ENCODE measurements at regions not wholly inside any gene's neighbourhood (a gene's known extent, or its start where the extent isn't known, plus 50 kb on each side); places are given as distances from the start of the nearest gene placed in this dataset.
"Not testable (repeated sequence)": the region's sequence is repeated elsewhere in the genome, so short reads cannot be mapped to it uniquely, and the experiment has no call there.

- H3K27me3 ChIP-seq (replicated peaks; ENCODE audit: insufficient read depth, low read depth, low read length, poor library complexity): no peaks in the 10 kb centered on the region
- DNase-seq (ENCODE audit: low spot score): no peak
- CTCF ChIA-PET: no interaction called here
- no peaks in the 10 kb centered on the region for H3K4me1 ChIP-seq (ENCODE audit: insufficient read depth, low read length, poor library complexity, severe bottlenecking)
- no peak overlapping the region for H3K4me3 ChIP-seq (ENCODE audit: low read depth, low read length, poor library complexity, severe bottlenecking)
- no peak for TF ChIP-seq EZH2 (IDR thresholded peaks at IDR 0.05; ENCODE audit: borderline replicate concordance, low read depth, low read length, poor library complexity, severe bottlenecking)
- no peak for TF ChIP-seq CTCF (conservative IDR thresholded peaks at IDR 0.05; ENCODE audit: low read depth, low read length)
- no peaks in the 10 kb centered on the region for H3K36me3 ChIP-seq (ENCODE audit: insufficient read depth, low read length, poor library complexity, severe bottlenecking)
- BruUV-seq (replicated peaks): no TSS peak
- peaks cover 5% of the 10 kb centered on the region for H3K9me3 ChIP-seq (ENCODE audit: low read depth, low read length, poor library complexity, severe bottlenecking)
- POLR2A ChIA-PET (ENCODE audit: low non-redundant PET): no interaction called here
- intact Hi-C loops (cut with micrococcal nuclease; ENCODE audit: unreplicated experiment): no loop called here
- H3K27ac ChIP-seq (ENCODE audit: low read depth, low read length, poor library complexity, severe bottlenecking): no peak overlapping the region
Observed at GRCh38 chr6:140264431-140264830, 890.0 kb upstream of the CITED2 start.

- CTCF ChIA-PET; DNase-seq (ENCODE audit: low spot score); H3K4me3 ChIP-seq (ENCODE audit: low read depth, low read length, poor library complexity, severe bottlenecking); H3K4me1 ChIP-seq (ENCODE audit: insufficient read depth, low read length, poor library complexity, severe bottlenecking); H3K36me3 ChIP-seq (ENCODE audit: insufficient read depth, low read length, poor library complexity, severe bottlenecking); POLR2A ChIA-PET (ENCODE audit: low non-redundant PET); intact Hi-C loops (cut with micrococcal nuclease; ENCODE audit: unreplicated experiment); H3K9me3 ChIP-seq (ENCODE audit: low read depth, low read length, poor library complexity, severe bottlenecking); BruUV-seq (replicated peaks); H3K27me3 ChIP-seq (replicated peaks; ENCODE audit: insufficient read depth, low read depth, low read length, poor library complexity); H3K27ac ChIP-seq (ENCODE audit: low read depth, low read length, poor library complexity, severe bottlenecking): not testable (repeated sequence)
Observed at GRCh38 chr6:140258302-140258701, 883.9 kb upstream of the CITED2 start.

GRCh38 chr6:140256248-140256647 lies 881.8 kb upstream of the CITED2 start:
- Histone ChIP-seq H3K36me3 (ENCODE audit: insufficient read depth, low read length, poor library complexity, severe bottlenecking) (no peaks in the 10 kb centered on the region), H3K4me3 (ENCODE audit: low read depth, low read length, poor library complexity, severe bottlenecking) (no peak overlapping the region), H3K27me3 (replicated peaks; ENCODE audit: insufficient read depth, low read depth, low read length, poor library complexity) (no peaks in the 10 kb centered on the region), H3K9me3 (ENCODE audit: low read depth, low read length, poor library complexity, severe bottlenecking) (no peaks in the 10 kb centered on the region), H3K27ac (ENCODE audit: low read depth, low read length, poor library complexity, severe bottlenecking) (no peak overlapping the region), H3K4me1 (ENCODE audit: insufficient read depth, low read length, poor library complexity, severe bottlenecking) (no peaks in the 10 kb centered on the region)
- BruUV-seq (replicated peaks): no TSS peak
- ChIA-PET CTCF (no interaction called here), POLR2A (ENCODE audit: low non-redundant PET) (no interaction called here)
- TF ChIP-seq CTCF (conservative IDR thresholded peaks at IDR 0.05; ENCODE audit: low read depth, low read length) (no peak), EZH2 (IDR thresholded peaks at IDR 0.05; ENCODE audit: borderline replicate concordance, low read depth, low read length, poor library complexity, severe bottlenecking) (no peak)
- DNase-seq (ENCODE audit: low spot score): no peak
- intact Hi-C loops (cut with micrococcal nuclease; ENCODE audit: unreplicated experiment): no loop called here

- DNase-seq (ENCODE audit: low spot score): no peak
Observed at GRCh38 chr6:140253096-140253495, 878.6 kb upstream of the CITED2 start.

More at GRCh38 chr6:140253096-140253495, 878.6 kb upstream of the CITED2 start:
- H3K27me3 ChIP-seq (replicated peaks; ENCODE audit: insufficient read depth, low read depth, low read length, poor library complexity): no peaks in the 10 kb centered on the region
- intact Hi-C loops (cut with micrococcal nuclease; ENCODE audit: unreplicated experiment): no loop called here
- BruUV-seq (replicated peaks): no TSS peak
- no peak overlapping the region for H3K27ac ChIP-seq (ENCODE audit: low read depth, low read length, poor library complexity, severe bottlenecking)
- H3K9me3 ChIP-seq (ENCODE audit: low read depth, low read length, poor library complexity, severe bottlenecking): no peaks in the 10 kb centered on the region
- H3K4me1 ChIP-seq (ENCODE audit: insufficient read depth, low read length, poor library complexity, severe bottlenecking): no peaks in the 10 kb centered on the region
- POLR2A ChIA-PET (ENCODE audit: low non-redundant PET): no interaction called here
- no peak for TF ChIP-seq EZH2 (IDR thresholded peaks at IDR 0.05; ENCODE audit: borderline replicate concordance, low read depth, low read length, poor library complexity, severe bottlenecking)
- no peak for TF ChIP-seq CTCF (conservative IDR thresholded peaks at IDR 0.05; ENCODE audit: low read depth, low read length)
- CTCF ChIA-PET: no interaction called here
- H3K36me3 ChIP-seq (ENCODE audit: insufficient read depth, low read length, poor library complexity, severe bottlenecking): no peaks in the 10 kb centered on the region
- no peak overlapping the region for H3K4me3 ChIP-seq (ENCODE audit: low read depth, low read length, poor library complexity, severe bottlenecking)

Data from A673 (cell line).